Testis (tissue), 2 donors: ENCODE measurements at regions not wholly inside any gene's neighbourhood (a gene's known extent, or its start where the extent isn't known, plus 50 kb on each side); places are given as distances from the start of the nearest gene placed in this dataset.

ENCODE experiments used
- DNase-seq: peaks from one replicate; pipeline ENCODE4 v3.0.0-alpha.2; 2019
- H3K27ac ChIP-seq, 2 donors: fragments of 200-600 bp; sonication (generic); one replicate each; pipeline ENCODE4 v1.5.1; 2019
- H3K27me3 ChIP-seq: fragments of 200-600 bp; sonication (generic); one replicate; pipeline ENCODE4 v1.5.1; 2019
- H3K36me3 ChIP-seq: fragments of 200-600 bp; sonication (generic); one replicate; pipeline ENCODE4 v1.5.1; 2017; ENCODE audit warnings: low read depth; ENCODE audit errors: missing control alignments
- H3K4me1 ChIP-seq: fragments of 200-600 bp; sonication (generic); one replicate; pipeline ENCODE4 v1.5.1; 2019
- H3K4me3 ChIP-seq, 2 donors: fragments of 200-600 bp; sonication (generic); one replicate each; pipeline ENCODE4 v1.5.1; 2017 to 2019
- H3K9me3 ChIP-seq: fragments of 200-600 bp; sonication (generic); one replicate; pipeline ENCODE4 v1.5.1; 2017
- CTCF ChIP-seq, 3 experiments: fragments of 450-650 bp in 2 of 3; fragments of 200-600 bp in 1 of 3; sonication (generic) in 1 of 3; IDR thresholded peaks; one replicate each; pipeline ENCODE4 v1.5.1; 2016 to 2019; ENCODE audit warnings: antibody characterized with exemption in 3 of 3, mild to moderate bottlenecking in 2 of 3, moderate library complexity in 1 of 3
- POLR2A ChIP-seq: fragments of 450-650 bp; IDR thresholded peaks from one replicate; pipeline ENCODE4 v1.6.1; 2017; ENCODE audit warnings: antibody characterized with exemption, mild to moderate bottlenecking, moderate library complexity
- WGBS, 2 donors: methylation state at CpG; one replicate each; pipeline ENCODE4 v1.1.5; 2018; 5-methylcytosine and 5-hydroxymethylcytosine counted together
- intact Hi-C: fragments of 100-400 bp; cut with DNase I; formaldehyde crosslinking; loops from one replicate; pipeline ENCODE4 v1.15.1; 2023; ENCODE audit warnings: low total_unique reads

GRCh38 chr1:112083487-112083886, 94.0 kb upstream of the KCND3 start:
- intact Hi-C loops: no loop called here
- no peak overlapping the region for H3K27ac ChIP-seq
- WGBS, 2 donors: 18 to 36% methylated on average over 3 of the region's 3 CpGs

GRCh38 chr1:112092656-112093371, 103.3 kb upstream of the KCND3 start:
- H3K9me3 ChIP-seq: no peaks in the 10 kb centered on the region
- DNase-seq: no peak
- no peaks in the 10 kb centered on the region for H3K4me1 ChIP-seq
- no peak overlapping the region for H3K4me3 ChIP-seq
- WGBS, 2 donors: 60 to 65% methylated on average over 7 of the region's 7 CpGs
- intact Hi-C loops: no loop called here
- H3K27me3 ChIP-seq: no peaks in the 10 kb centered on the region
- no peak overlapping the region for H3K27ac ChIP-seq
- TF ChIP-seq POLR2A (no peak), CTCF (IDR thresholded peaks at IDR 0.05) (no peak)
- H3K36me3 ChIP-seq: no peaks in the 10 kb centered on the region

More at GRCh38 chr1:112083487-112083886, 94.0 kb upstream of the KCND3 start:
- DNase-seq: no peak
- Histone ChIP-seq H3K4me1 (no peaks in the 10 kb centered on the region), H3K36me3 (no peaks in the 10 kb centered on the region), H3K4me3 (no peak overlapping the region), H3K9me3 (no peaks in the 10 kb centered on the region), H3K27me3 (no peaks in the 10 kb centered on the region)
- no peak for TF ChIP-seq CTCF (IDR thresholded peaks at IDR 0.05)
- no peak for TF ChIP-seq POLR2A

- no peak overlapping the region for H3K27ac ChIP-seq
- H3K4me1 ChIP-seq: no peaks in the 10 kb centered on the region
- no peak for DNase-seq
- TF ChIP-seq POLR2A: no peak
- no peak for TF ChIP-seq CTCF (IDR thresholded peaks at IDR 0.05)
- no peaks in the 10 kb centered on the region for H3K36me3 ChIP-seq
- intact Hi-C loops: no loop called here
- H3K27me3 ChIP-seq: no peaks in the 10 kb centered on the region
- no peak overlapping the region for H3K4me3 ChIP-seq
- WGBS, 2 donors: 53 to 69% methylated on average over 1 of the region's 1 CpG
- no peaks in the 10 kb centered on the region for H3K9me3 ChIP-seq
These were observed 103.9 kb upstream of the KCND3 start for GRCh38 chr1:112093372-112093694.

- no peak for DNase-seq
- H3K27me3 ChIP-seq: no peaks in the 10 kb centered on the region
- WGBS, 2 donors: 84 to 94% methylated on average over 2 of the region's 2 CpGs
- H3K4me1 ChIP-seq: no peaks in the 10 kb centered on the region
- TF ChIP-seq CTCF (IDR thresholded peaks at IDR 0.05): no peak
- TF ChIP-seq POLR2A: no peak
- intact Hi-C loops: no loop called here
- no peak overlapping the region for H3K4me3 ChIP-seq
- no peak overlapping the region for H3K27ac ChIP-seq
- H3K36me3 ChIP-seq: no peaks in the 10 kb centered on the region
- no peaks in the 10 kb centered on the region for H3K9me3 ChIP-seq
These were observed 110.5 kb upstream of the KCND3 start for GRCh38 chr1:112099979-112100378.

- WGBS, 2 donors: 83 to 91% methylated on average over 1 of the region's 1 CpG
- H3K27me3 ChIP-seq: no peaks in the 10 kb centered on the region
- intact Hi-C loops: no loop called here
- TF ChIP-seq CTCF (IDR thresholded peaks at IDR 0.05) (no peak), POLR2A (no peak)
- no peak for DNase-seq
- H3K4me3 ChIP-seq: no peak overlapping the region
- H3K36me3 ChIP-seq: no peaks in the 10 kb centered on the region
- H3K27ac ChIP-seq: no peak overlapping the region
- peaks cover 3% of the 10 kb centered on the region for H3K4me1 ChIP-seq
- H3K9me3 ChIP-seq: no peaks in the 10 kb centered on the region
These were observed 116.1 kb upstream of the KCND3 start for GRCh38 chr1:112105557-112105956.
